HG03469 (cell line): ENCODE measurements at regions not wholly inside any gene's neighbourhood (a gene's known extent, or its start where the extent isn't known, plus 50 kb on each side); places are given as distances from the start of the nearest gene placed in this dataset.

ENCODE experiments used
- ATAC-seq: cut with Tn5 transposase; IDR thresholded peaks from one replicate; pipeline ENCODE4 v1.9.1; 2021; ENCODE audit warnings: mild to moderate bottlenecking, moderate library complexity, moderate number of reproducible peaks; ENCODE audit not compliant: unreplicated experiment

GRCh38 chr2:133766164-133766832 lies 198.0 kb upstream of the NCKAP5 start:
- no peak for ATAC-seq

- no peak for ATAC-seq
Observed at GRCh38 chr2:133768256-133768655, 200.0 kb upstream of the NCKAP5 start.

- ATAC-seq, result no peak
Observed at GRCh38 chr2:133768658-133769435, 200.6 kb upstream of the NCKAP5 start.

- no peak for ATAC-seq
Observed at GRCh38 chr2:133773854-133774653, 205.8 kb upstream of the NCKAP5 start.

GRCh38 chr2:133774654-133775015 lies 206.4 kb upstream of the NCKAP5 start:
- ATAC-seq, result no peak

- ATAC-seq, result no peak
Observed at GRCh38 chr2:133776936-133777573, 208.8 kb upstream of the NCKAP5 start.

- no peak for ATAC-seq
Observed at GRCh38 chr2:133777574-133777960, 209.3 kb upstream of the NCKAP5 start.

GRCh38 chr2:133780099-133780996 lies 212.1 kb upstream of the NCKAP5 start:
- ATAC-seq, result no peak

- no peak for ATAC-seq
Observed at GRCh38 chr2:133780997-133781513, 212.8 kb upstream of the NCKAP5 start.

GRCh38 chr2:133787207-133787606 lies 218.9 kb upstream of the NCKAP5 start:
- no peak for ATAC-seq

GRCh38 chr2:133787651-133788050 lies 219.4 kb upstream of the NCKAP5 start:
- no peak for ATAC-seq

- no peak for ATAC-seq
Observed at GRCh38 chr2:133788386-133788785, 220.1 kb upstream of the NCKAP5 start.

- no peak for ATAC-seq
Observed at GRCh38 chr2:133789743-133790142, 221.5 kb upstream of the NCKAP5 start.

GRCh38 chr2:133790711-133791110 lies 222.4 kb upstream of the NCKAP5 start:
- no peak for ATAC-seq

GRCh38 chr2:133791191-133791590 lies 222.9 kb upstream of the NCKAP5 start:
- ATAC-seq, result no peak

- ATAC-seq, result no peak
Observed at GRCh38 chr2:133792223-133792622, 224.0 kb upstream of the NCKAP5 start.

GRCh38 chr2:133794114-133794513 lies 225.9 kb upstream of the NCKAP5 start:
- ATAC-seq, result no peak

GRCh38 chr2:133801946-133802345 lies 233.7 kb upstream of the NCKAP5 start:
- no peak for ATAC-seq

- ATAC-seq, result no peak
Observed at GRCh38 chr2:133802409-133803039, 234.3 kb upstream of the NCKAP5 start.

GRCh38 chr2:133806564-133806963 lies 238.3 kb upstream of the NCKAP5 start:
- ATAC-seq, result no peak
